Stomach (tissue), 8 donors: ENCODE measurements at regions not wholly inside any gene's neighbourhood (a gene's known extent, or its start where the extent isn't known, plus 50 kb on each side); places are given as distances from the start of the nearest gene placed in this dataset.

Experiments used
- DNase-seq, 2 donors: peaks; one replicate each; pipeline versions ENCODE4 v3.0.0 to v3.0.0-alpha.2; 2013 to 2019
- H3K27ac ChIP-seq, 5 donors: fragments of 200-600 bp in 4 of 5; sonication (generic) in 4 of 5; one replicate each; pipeline ENCODE4 v1.5.1; 2013 to 2019; ENCODE audit warnings: mild to moderate bottlenecking in 1 of 5, moderate library complexity in 1 of 5
- H3K27me3 ChIP-seq, 3 donors: fragments of 200-600 bp; sonication (generic); one replicate each; pipeline ENCODE4 v1.5.1; 2017 to 2019; ENCODE audit warnings: mixed run types in 1 of 3
- H3K36me3 ChIP-seq, 4 donors: fragments of 200-600 bp; sonication (generic); 1 replicate in 3 of 4; 2 replicates in 1 of 4; pipeline ENCODE4 v1.5.1; 2016 to 2019
- H3K4me1 ChIP-seq, 4 donors: fragments of 200-600 bp; sonication (generic); one replicate each; pipeline ENCODE4 v1.5.1; 2016 to 2019
- H3K4me3 ChIP-seq, 4 donors: fragments of 200-600 bp; sonication (generic) in 3 of 4; one replicate each; pipeline ENCODE4 v1.5.1; 2016 to 2019; ENCODE audit warnings: mild to moderate bottlenecking in 1 of 4
- H3K9me3 ChIP-seq, 4 donors: fragments of 200-600 bp; sonication (generic); one replicate each; pipeline ENCODE4 v1.5.1; 2016 to 2019
- EP300 ChIP-seq: sonication (generic); formaldehyde crosslinking; IDR thresholded peaks from one replicate; pipeline ENCODE4 v1.6.1; 2017; ENCODE audit warnings: antibody characterized with exemption
- POLR2A ChIP-seq, 4 donors: fragments of 450-650 bp; IDR thresholded peaks; one replicate each; pipeline ENCODE4 v1.6.1; 2016; ENCODE audit warnings: antibody characterized with exemption in 4 of 4, control low read depth in 2 of 4, mild to moderate bottlenecking in 1 of 4, moderate library complexity in 1 of 4
- POLR2AphosphoS5 ChIP-seq, 3 donors: sonication (generic); formaldehyde crosslinking; IDR thresholded peaks; one replicate each; pipeline ENCODE4 v1.6.1; 2016; ENCODE audit warnings: antibody characterized with exemption in 3 of 3
- WGBS, 5 donors: extraction: QIAGEN DNeasy Blood & Tissue Kit in 3 of 5; methylation state at CpG; one replicate each; pipeline versions ENCODE4 v1.1.5 to v1.1.7; 2013 to 2018; 5-methylcytosine and 5-hydroxymethylcytosine counted together
- intact Hi-C: fragments of 100-400 bp; cut with DNase I; formaldehyde crosslinking; loops from one replicate; pipeline ENCODE4 v1.15.1; 2023; ENCODE audit warnings: low total_unique reads
- small RNA-seq, 4 donors: library from RNA; depleted of rRNA; stranded (forward); fragments of <200 nt; gene quantifications; one replicate each; pipeline ENCODE3, GENCODE V24; 2016
- TF ChIP-seq, protein P1 (sequence below), 7 experiments: fragments of 450-650 bp in 4 of 7; fragments of 200-600 bp in 3 of 7; sonication (generic) in 3 of 7; IDR thresholded peaks; one replicate each; pipeline ENCODE4 v1.5.1; 2016 to 2019; ENCODE audit warnings: antibody characterized with exemption in 7 of 7, control low read depth in 2 of 7, mild to moderate bottlenecking in 1 of 7
- donor health status: healthy with polysubstance abuse.
- donor health status: Bipolar disorder and iron deficiency.
- donor health status: healthy.

DNA sequence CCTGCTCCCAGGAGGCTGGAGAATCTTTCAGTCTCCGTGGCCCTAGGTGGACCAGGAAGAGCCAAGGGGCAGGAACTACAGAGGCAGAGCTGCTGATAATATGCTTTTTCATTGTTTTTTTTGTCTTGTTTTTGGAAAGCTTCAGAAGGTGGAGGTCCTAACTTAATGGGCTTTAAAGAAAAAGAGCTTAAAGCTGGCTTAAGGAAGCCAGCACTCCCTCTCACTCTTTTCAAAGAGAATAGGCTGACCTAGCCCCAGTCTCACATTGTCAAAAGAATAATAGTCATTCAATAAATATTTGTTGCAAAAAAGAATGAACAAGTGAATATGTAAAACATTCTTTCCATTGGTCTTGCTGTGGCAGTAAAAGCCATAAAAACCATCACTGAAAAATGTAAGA is 61.0 kb upstream of the RRP15 start:
- Histone ChIP-seq H3K27me3 (no peaks in the 10 kb centered on the region), H3K36me3 (no peaks in the 10 kb centered on the region), H3K4me3 (no peak overlapping the region), H3K9me3 (no peaks in the 10 kb centered on the region), H3K27ac (no peak overlapping the region), H3K4me1 (no peaks in the 10 kb centered on the region)
- intact Hi-C loops, result no loop called here
- TF ChIP-seq EP300, result no peak
- no peak for TF ChIP-seq POLR2A (IDR thresholded peaks at IDR 0.05)
- no peak for TF ChIP-seq POLR2AphosphoS5 (IDR thresholded peaks at IDR 0.05)
- TF ChIP-seq, protein P1, sequence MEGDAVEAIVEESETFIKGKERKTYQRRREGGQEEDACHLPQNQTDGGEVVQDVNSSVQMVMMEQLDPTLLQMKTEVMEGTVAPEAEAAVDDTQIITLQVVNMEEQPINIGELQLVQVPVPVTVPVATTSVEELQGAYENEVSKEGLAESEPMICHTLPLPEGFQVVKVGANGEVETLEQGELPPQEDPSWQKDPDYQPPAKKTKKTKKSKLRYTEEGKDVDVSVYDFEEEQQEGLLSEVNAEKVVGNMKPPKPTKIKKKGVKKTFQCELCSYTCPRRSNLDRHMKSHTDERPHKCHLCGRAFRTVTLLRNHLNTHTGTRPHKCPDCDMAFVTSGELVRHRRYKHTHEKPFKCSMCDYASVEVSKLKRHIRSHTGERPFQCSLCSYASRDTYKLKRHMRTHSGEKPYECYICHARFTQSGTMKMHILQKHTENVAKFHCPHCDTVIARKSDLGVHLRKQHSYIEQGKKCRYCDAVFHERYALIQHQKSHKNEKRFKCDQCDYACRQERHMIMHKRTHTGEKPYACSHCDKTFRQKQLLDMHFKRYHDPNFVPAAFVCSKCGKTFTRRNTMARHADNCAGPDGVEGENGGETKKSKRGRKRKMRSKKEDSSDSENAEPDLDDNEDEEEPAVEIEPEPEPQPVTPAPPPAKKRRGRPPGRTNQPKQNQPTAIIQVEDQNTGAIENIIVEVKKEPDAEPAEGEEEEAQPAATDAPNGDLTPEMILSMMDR (IDR thresholded peaks at IDR 0.05), result no peak
- 54 to 83% (median 68%) methylated on average over 1 of the region's 1 CpG for WGBS, 5 donors
- DNase-seq, result no peak

DNA sequence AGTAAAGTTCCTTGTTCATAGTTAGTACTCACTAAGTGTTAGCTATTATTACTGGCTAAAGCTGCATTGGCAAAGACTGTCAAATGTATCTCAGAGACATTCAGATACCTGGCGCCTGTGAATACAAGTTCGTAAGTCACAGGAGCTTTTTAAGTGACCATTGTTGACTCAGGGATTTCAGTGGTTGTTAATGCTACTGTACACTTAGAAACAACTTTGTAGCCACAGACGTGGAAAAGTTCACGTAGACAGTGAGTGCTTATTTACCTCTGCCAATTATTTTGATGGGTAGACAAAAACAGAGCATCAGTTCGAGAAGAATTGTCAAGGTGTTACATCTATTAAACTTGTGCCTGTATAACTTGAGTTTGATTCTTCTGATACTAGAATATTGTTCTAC is 59.1 kb upstream of the RRP15 start:
- WGBS, 5 donors, result 30 to 65% (median 35%) methylated on average over 5 of the region's 5 CpGs
- H3K9me3 ChIP-seq, result no peaks in the 10 kb centered on the region
- no peaks in the 10 kb centered on the region for H3K36me3 ChIP-seq
- no peak for TF ChIP-seq POLR2AphosphoS5 (IDR thresholded peaks at IDR 0.05)
- TF ChIP-seq EP300, result no peak
- TF ChIP-seq POLR2A (IDR thresholded peaks at IDR 0.05), result no peak
- TF ChIP-seq, protein P1 (IDR thresholded peaks at IDR 0.05), result no peak
- no peaks in the 10 kb centered on the region for H3K27me3 ChIP-seq
- DNase-seq, result peak in 1 of 2 donors; percentile 12
- H3K4me3 ChIP-seq, result no peak overlapping the region
- intact Hi-C loops, result no loop called here
- H3K4me1 ChIP-seq, result no peaks in the 10 kb centered on the region
- H3K27ac ChIP-seq, result no peak overlapping the region

Small RNA genes in the stretch of these regions (small RNA-seq; reads per million reads assigned to genes)
- 0 reads per million in 4 donors for gene RNU1-141P
